ENCODE measurements at regions not wholly inside any gene's neighbourhood (a gene's known extent, or its start where the extent isn't known, plus 50 kb on each side); places are given as distances from the start of the nearest gene placed in this dataset.
A peak's percentile ranks its signal among the peaks of the same experiment; 100 is the strongest.

DNA sequence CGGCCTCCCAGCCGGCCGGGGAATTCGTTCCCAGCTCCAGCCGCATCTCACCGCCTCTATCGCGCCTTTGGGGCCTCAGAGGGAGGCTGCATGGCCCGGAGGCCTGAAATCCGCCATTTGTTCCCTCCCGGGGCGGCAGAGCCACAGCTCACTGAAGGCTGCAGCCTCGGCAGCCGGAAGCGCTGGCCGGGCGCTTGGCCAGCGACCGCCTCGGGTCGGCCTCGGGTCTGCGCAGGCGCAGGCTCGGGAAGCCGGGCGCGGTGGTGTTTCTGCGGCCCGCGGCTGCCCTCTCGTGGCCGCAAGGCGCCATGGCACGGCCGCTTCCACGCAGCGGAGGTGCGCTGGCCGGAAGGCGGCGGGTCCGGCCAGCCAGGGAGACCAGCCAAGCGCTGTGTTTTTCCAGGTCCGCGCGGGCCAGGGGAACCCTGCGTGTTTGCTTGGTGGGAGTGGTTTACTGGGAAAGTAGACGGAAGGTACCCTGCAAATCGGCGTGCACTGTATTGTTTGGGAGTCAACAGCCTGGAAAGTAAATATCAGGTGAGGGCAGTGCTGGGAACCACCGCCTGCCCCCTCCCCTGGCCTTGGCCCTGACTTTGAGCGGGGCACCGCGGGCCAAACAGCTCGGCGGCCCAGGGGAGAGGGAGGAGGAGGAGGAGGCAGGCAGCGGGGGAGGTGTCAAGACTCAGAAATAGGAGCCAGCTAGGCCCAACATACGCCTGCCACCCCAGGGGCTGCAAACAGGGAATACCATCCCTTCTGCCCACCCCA is 52.7 kb upstream of the CD34 start:
- Histone ChIP-seq H3K9ac (ENCODE audit: insufficient read depth, low read length) (peak overlapping the region; percentile 67), H3K27me3 (ENCODE audit: control insufficient read depth, insufficient read depth, low read length) (no peaks in the 10 kb centered on the region), H3K27ac (ENCODE audit: insufficient read depth, low read length) (peak overlapping the region; percentile 70), H3K79me2 (ENCODE audit: control insufficient read depth, insufficient read depth, low read length) (no peaks in the 10 kb centered on the region), H3K9me3 (ENCODE audit: control insufficient read depth, insufficient read depth, low read depth, low read length) (no peaks in the 10 kb centered on the region), H3K4me2 (ENCODE audit: extremely low read depth, insufficient read depth, low read length) (peak overlapping the region; percentile 93), H3K4me1 (ENCODE audit: control insufficient read depth, extremely low read depth, insufficient read depth, low read length) (peaks cover 13% of the 10 kb centered on the region), H3K4me3 (replicated peaks in 1 of 4; ENCODE audit: control extremely low read depth in 1 of 4, insufficient read depth in 1 of 4, low read depth in 3 of 4, low read length in 4 of 4) (peak overlapping the region; percentile 25 to 64 (median 52)), H2AFZ (ENCODE audit: low read length) (peak overlapping the region; percentile 96), H4K20me1 (ENCODE audit: control insufficient read depth, extremely low read depth, insufficient read depth, low read length) (no peaks in the 10 kb centered on the region), H3K36me3 (ENCODE audit: control insufficient read depth, insufficient read depth, low read length) (no peaks in the 10 kb centered on the region)
- TF ChIP-seq, protein P1, sequence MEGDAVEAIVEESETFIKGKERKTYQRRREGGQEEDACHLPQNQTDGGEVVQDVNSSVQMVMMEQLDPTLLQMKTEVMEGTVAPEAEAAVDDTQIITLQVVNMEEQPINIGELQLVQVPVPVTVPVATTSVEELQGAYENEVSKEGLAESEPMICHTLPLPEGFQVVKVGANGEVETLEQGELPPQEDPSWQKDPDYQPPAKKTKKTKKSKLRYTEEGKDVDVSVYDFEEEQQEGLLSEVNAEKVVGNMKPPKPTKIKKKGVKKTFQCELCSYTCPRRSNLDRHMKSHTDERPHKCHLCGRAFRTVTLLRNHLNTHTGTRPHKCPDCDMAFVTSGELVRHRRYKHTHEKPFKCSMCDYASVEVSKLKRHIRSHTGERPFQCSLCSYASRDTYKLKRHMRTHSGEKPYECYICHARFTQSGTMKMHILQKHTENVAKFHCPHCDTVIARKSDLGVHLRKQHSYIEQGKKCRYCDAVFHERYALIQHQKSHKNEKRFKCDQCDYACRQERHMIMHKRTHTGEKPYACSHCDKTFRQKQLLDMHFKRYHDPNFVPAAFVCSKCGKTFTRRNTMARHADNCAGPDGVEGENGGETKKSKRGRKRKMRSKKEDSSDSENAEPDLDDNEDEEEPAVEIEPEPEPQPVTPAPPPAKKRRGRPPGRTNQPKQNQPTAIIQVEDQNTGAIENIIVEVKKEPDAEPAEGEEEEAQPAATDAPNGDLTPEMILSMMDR (conservative IDR thresholded peaks at IDR 0.05 in 1 of 2, IDR thresholded peaks at IDR 0.05 in 1 of 2; ENCODE audit: low read depth in 1 of 2, low read length in 2 of 2) = peak; percentile 62 to 80
- TF ChIP-seq EZH2 (IDR thresholded peaks at IDR 0.05; ENCODE audit: low read length, missing control alignments) = no peak
- peak; percentile 69 to 81 for DNase-seq (ENCODE audit: low read depth in 2 of 2)

DNA sequence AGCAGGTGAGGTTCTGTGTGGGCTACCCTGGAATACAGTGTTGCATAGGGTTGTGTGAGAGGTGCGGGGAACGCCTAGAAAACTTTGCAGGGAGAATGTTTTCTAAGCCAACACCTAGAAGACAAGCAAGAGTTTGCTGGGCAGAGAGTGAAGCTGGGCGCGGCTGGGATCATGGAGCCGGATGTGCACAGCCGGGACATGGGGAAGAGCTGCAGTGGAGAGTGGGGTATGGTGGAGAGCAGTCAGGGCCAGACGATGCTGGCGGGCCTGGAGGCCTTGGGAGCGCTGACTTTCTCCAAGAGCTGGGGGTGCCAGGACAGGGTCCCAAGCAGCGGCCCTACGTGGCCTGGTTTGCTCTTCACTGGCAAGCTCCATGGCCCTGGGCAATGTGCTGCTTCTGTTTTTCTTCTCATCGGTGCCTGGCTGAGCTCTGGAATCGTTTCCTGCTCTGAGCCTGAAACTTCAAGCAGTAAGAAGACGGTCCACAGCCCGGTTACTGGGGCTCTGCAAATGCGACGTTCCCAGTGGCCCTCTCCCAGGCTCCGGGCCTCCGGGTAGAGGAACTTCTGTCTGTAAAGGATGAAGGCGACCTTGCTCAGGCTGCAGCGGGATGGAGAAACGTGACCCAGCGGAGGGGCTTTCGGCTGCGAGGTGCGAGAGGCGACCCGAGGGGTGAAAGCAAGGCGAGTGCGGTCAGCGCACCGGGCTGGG is 51.9 kb upstream of the CD34 start:
- H3K4me3 ChIP-seq (replicated peaks in 1 of 4; ENCODE audit: control extremely low read depth in 1 of 4, insufficient read depth in 1 of 4, low read depth in 3 of 4, low read length in 4 of 4) = peak overlapping the region; percentile 9 to 64 (median 52)

More for the DNA sequence above, 51.9 kb upstream of the CD34 start:
- H3K4me2 ChIP-seq (ENCODE audit: extremely low read depth, insufficient read depth, low read length) = peak overlapping the region; percentile 93
- DNase-seq (ENCODE audit: low read depth in 2 of 2) = peak; percentile 29 to 43
- peak overlapping the region; percentile 80 for H2AFZ ChIP-seq (ENCODE audit: low read length)
- H3K27ac ChIP-seq (ENCODE audit: insufficient read depth, low read length) = peak overlapping the region; percentile 70
- peaks cover 13% of the 10 kb centered on the region for H3K4me1 ChIP-seq (ENCODE audit: control insufficient read depth, extremely low read depth, insufficient read depth, low read length)
- peak overlapping the region; percentile 67 for H3K9ac ChIP-seq (ENCODE audit: insufficient read depth, low read length)
- H3K27me3 ChIP-seq (ENCODE audit: control insufficient read depth, insufficient read depth, low read length) = no peaks in the 10 kb centered on the region
- no peak for TF ChIP-seq EZH2 (IDR thresholded peaks at IDR 0.05; ENCODE audit: low read length, missing control alignments)
- TF ChIP-seq, protein P1 (conservative IDR thresholded peaks at IDR 0.05 in 1 of 2, IDR thresholded peaks at IDR 0.05 in 1 of 2; ENCODE audit: low read depth in 1 of 2, low read length in 2 of 2) = no peak
- no peaks in the 10 kb centered on the region for H4K20me1 ChIP-seq (ENCODE audit: control insufficient read depth, extremely low read depth, insufficient read depth, low read length)
- H3K9me3 ChIP-seq (ENCODE audit: control insufficient read depth, insufficient read depth, low read depth, low read length) = no peaks in the 10 kb centered on the region
- H3K79me2 ChIP-seq (ENCODE audit: control insufficient read depth, insufficient read depth, low read length) = no peaks in the 10 kb centered on the region
- no peaks in the 10 kb centered on the region for H3K36me3 ChIP-seq (ENCODE audit: control insufficient read depth, insufficient read depth, low read length)

All from fibroblast of lung (primary cell).